ENCODE measurements at regions not wholly inside any gene's neighbourhood (a gene's known extent, or its start where the extent isn't known, plus 50 kb on each side); places are given as distances from the start of the nearest gene placed in this dataset.

- Histone ChIP-seq H3K27me3 (no peaks in the 10 kb centered on the region), H3K36me3 (no peaks in the 10 kb centered on the region), H3K9me3 (no peaks in the 10 kb centered on the region), H3K27ac (no peak overlapping the region), H3K4me3 (no peak overlapping the region), H3K4me1 (ENCODE audit: insufficient read depth) (no peaks in the 10 kb centered on the region)
- 60 to 74% (median 64%) methylated on average over 16 of the region's 16 CpGs for WGBS, 3 donors
- no peak for TF ChIP-seq EP300 (IDR thresholded peaks at IDR 0.05)
- TF ChIP-seq CTCF (IDR thresholded peaks at IDR 0.05): no peak
- no peak for TF ChIP-seq POLR2A (IDR thresholded peaks at IDR 0.05)
- intact Hi-C loops (cut with DNase I): no loop called here
- DNase-seq: no peak
These were observed 163.6 kb upstream of the B3GAT1 start for GRCh38 chr11:134575504-134576230.

- TF ChIP-seq CTCF (IDR thresholded peaks at IDR 0.05) (no peak), EP300 (IDR thresholded peaks at IDR 0.05) (no peak), POLR2A (IDR thresholded peaks at IDR 0.05) (no peak)
- Histone ChIP-seq H3K4me1 (ENCODE audit: insufficient read depth) (no peaks in the 10 kb centered on the region), H3K36me3 (no peaks in the 10 kb centered on the region), H3K9me3 (no peaks in the 10 kb centered on the region), H3K4me3 (no peak overlapping the region), H3K27me3 (no peaks in the 10 kb centered on the region), H3K27ac (no peak overlapping the region)
- DNase-seq: no peak
- 81 to 92% (median 82%) methylated on average over 8 of the region's 8 CpGs for whole genome bisulfite sequencing, 3 donors
- intact Hi-C loops (cut with DNase I): no loop called here
These were observed 162.9 kb upstream of the B3GAT1 start for GRCh38 chr11:134574947-134575346.

- WGBS, 3 donors: 87 to 89% (median 88%) methylated on average over 7 of the region's 7 CpGs
- intact Hi-C loops (cut with DNase I): no loop called here
- Histone ChIP-seq H3K4me3 (no peak overlapping the region), H3K27ac (no peak overlapping the region), H3K36me3 (no peaks in the 10 kb centered on the region), H3K27me3 (no peaks in the 10 kb centered on the region), H3K9me3 (no peaks in the 10 kb centered on the region), H3K4me1 (ENCODE audit: insufficient read depth) (no peaks in the 10 kb centered on the region)
- TF ChIP-seq POLR2A (IDR thresholded peaks at IDR 0.05): no peak
- TF ChIP-seq EP300 (IDR thresholded peaks at IDR 0.05): no peak
- TF ChIP-seq CTCF (IDR thresholded peaks at IDR 0.05): no peak
- no peak for DNase-seq
These were observed 162.4 kb upstream of the B3GAT1 start for GRCh38 chr11:134574425-134574824.

GRCh38 chr11:134573857-134574256 is 161.8 kb upstream of the B3GAT1 start:
- H3K27ac ChIP-seq: no peak overlapping the region
- no peaks in the 10 kb centered on the region for H3K4me1 ChIP-seq (ENCODE audit: insufficient read depth)
- H3K9me3 ChIP-seq: no peaks in the 10 kb centered on the region
- DNase-seq: no peak
- 49 to 59% (median 51%) methylated on average over 10 of the region's 10 CpGs for WGBS, 3 donors
- no peak overlapping the region for H3K4me3 ChIP-seq
- TF ChIP-seq POLR2A (IDR thresholded peaks at IDR 0.05): no peak
- no peak for TF ChIP-seq CTCF (IDR thresholded peaks at IDR 0.05)
- no peak for TF ChIP-seq EP300 (IDR thresholded peaks at IDR 0.05)
- H3K27me3 ChIP-seq: no peaks in the 10 kb centered on the region
- no peaks in the 10 kb centered on the region for H3K36me3 ChIP-seq
- intact Hi-C loops (cut with DNase I): no loop called here
